Rectal smooth muscle tissue (tissue), 1 donor: ENCODE measurements at regions not wholly inside any gene's neighbourhood (a gene's known extent, or its start where the extent isn't known, plus 50 kb on each side); places are given as distances from the start of the nearest gene placed in this dataset.

Source experiments
- H3K27ac ChIP-seq: one replicate; pipeline ENCODE4 v1.7.0; 2013; ENCODE audit warnings: low read depth, low read length, inconsistent platforms
- H3K27me3 ChIP-seq: one replicate; pipeline ENCODE4 v1.7.0; 2013; ENCODE audit warnings: low read length; ENCODE audit not compliant: control insufficient read depth, insufficient read depth
- H3K36me3 ChIP-seq: one replicate; pipeline ENCODE4 v1.7.0; 2013; ENCODE audit warnings: low read length; ENCODE audit not compliant: control insufficient read depth, insufficient read depth
- H3K4me1 ChIP-seq: one replicate; pipeline ENCODE4 v1.7.0; 2013; ENCODE audit warnings: low read length; ENCODE audit not compliant: control insufficient read depth, insufficient read depth
- H3K4me3 ChIP-seq: one replicate; pipeline ENCODE4 v1.7.0; 2013; ENCODE audit warnings: low read length
- H3K9ac ChIP-seq: one replicate; pipeline ENCODE4 v1.7.0; 2013; ENCODE audit warnings: low read length

GRCh38 chr18:34280000-34280399 is 55.3 kb upstream of the NOL4 start:
- no peaks in the 10 kb centered on the region for H3K27me3 ChIP-seq
- H3K36me3 ChIP-seq: no peaks in the 10 kb centered on the region

GRCh38 chr18:34280653-34281052 is 55.9 kb upstream of the NOL4 start:
- H3K27me3 ChIP-seq: no peaks in the 10 kb centered on the region
- H3K4me1 ChIP-seq: no peaks in the 10 kb centered on the region

More at GRCh38 chr18:34280000-34280399, 55.3 kb upstream of the NOL4 start:
- H3K4me3 ChIP-seq: no peak overlapping the region
- no peak overlapping the region for H3K27ac ChIP-seq
- no peaks in the 10 kb centered on the region for H3K4me1 ChIP-seq
- H3K9ac ChIP-seq: no peak overlapping the region

GRCh38 chr18:34281290-34281689 is 56.6 kb upstream of the NOL4 start:
- H3K27ac ChIP-seq: no peak overlapping the region
- H3K36me3 ChIP-seq: no peaks in the 10 kb centered on the region
- H3K27me3 ChIP-seq: no peaks in the 10 kb centered on the region
- H3K4me1 ChIP-seq: no peaks in the 10 kb centered on the region
- no peak overlapping the region for H3K9ac ChIP-seq
- no peak overlapping the region for H3K4me3 ChIP-seq

More at GRCh38 chr18:34280653-34281052, 55.9 kb upstream of the NOL4 start:
- H3K9ac ChIP-seq: no peak overlapping the region
- H3K27ac ChIP-seq: no peak overlapping the region
- no peaks in the 10 kb centered on the region for H3K36me3 ChIP-seq
- H3K4me3 ChIP-seq: no peak overlapping the region

- no peaks in the 10 kb centered on the region for H3K27me3 ChIP-seq
These were observed 57.0 kb upstream of the NOL4 start for GRCh38 chr18:34281722-34282121.

GRCh38 chr18:34283506-34283905 is 58.8 kb upstream of the NOL4 start:
- Histone ChIP-seq H3K9ac (no peak overlapping the region), H3K4me1 (no peaks in the 10 kb centered on the region), H3K36me3 (no peaks in the 10 kb centered on the region), H3K4me3 (no peak overlapping the region), H3K27ac (no peak overlapping the region), H3K27me3 (no peaks in the 10 kb centered on the region)

More at GRCh38 chr18:34281722-34282121, 57.0 kb upstream of the NOL4 start:
- no peak overlapping the region for H3K27ac ChIP-seq
- H3K4me3 ChIP-seq: no peak overlapping the region
- H3K4me1 ChIP-seq: no peaks in the 10 kb centered on the region
- no peak overlapping the region for H3K9ac ChIP-seq
- H3K36me3 ChIP-seq: no peaks in the 10 kb centered on the region

- Histone ChIP-seq H3K9ac (no peak overlapping the region), H3K27ac (no peak overlapping the region), H3K36me3 (no peaks in the 10 kb centered on the region), H3K27me3 (no peaks in the 10 kb centered on the region), H3K4me1 (no peaks in the 10 kb centered on the region), H3K4me3 (no peak overlapping the region)
These were observed 63.1 kb upstream of the NOL4 start for GRCh38 chr18:34287825-34288224.

GRCh38 chr18:34292594-34292993 is 67.9 kb upstream of the NOL4 start:
- no peaks in the 10 kb centered on the region for H3K27me3 ChIP-seq
- no peak overlapping the region for H3K4me3 ChIP-seq
- no peaks in the 10 kb centered on the region for H3K36me3 ChIP-seq
- no peak overlapping the region for H3K27ac ChIP-seq
- no peaks in the 10 kb centered on the region for H3K4me1 ChIP-seq
- no peak overlapping the region for H3K9ac ChIP-seq

- Histone ChIP-seq H3K36me3 (no peaks in the 10 kb centered on the region), H3K4me1 (no peaks in the 10 kb centered on the region), H3K27me3 (no peaks in the 10 kb centered on the region), H3K9ac (no peak overlapping the region), H3K4me3 (no peak overlapping the region), H3K27ac (no peak overlapping the region)
These were observed 72.6 kb upstream of the NOL4 start for GRCh38 chr18:34297287-34297686.

GRCh38 chr18:34299828-34300227 is 75.1 kb upstream of the NOL4 start:
- Histone ChIP-seq H3K4me3 (no peak overlapping the region), H3K4me1 (no peaks in the 10 kb centered on the region), H3K27ac (no peak overlapping the region), H3K9ac (no peak overlapping the region), H3K27me3 (no peaks in the 10 kb centered on the region), H3K36me3 (no peaks in the 10 kb centered on the region)

- Histone ChIP-seq H3K36me3 (no peaks in the 10 kb centered on the region), H3K27me3 (no peaks in the 10 kb centered on the region), H3K4me3 (no peak overlapping the region), H3K9ac (no peak overlapping the region), H3K27ac (no peak overlapping the region), H3K4me1 (no peaks in the 10 kb centered on the region)
These were observed 86.8 kb upstream of the NOL4 start for GRCh38 chr18:34311468-34311867.

GRCh38 chr18:34314847-34315246 is 90.1 kb upstream of the NOL4 start:
- no peaks in the 10 kb centered on the region for H3K36me3 ChIP-seq
- no peaks in the 10 kb centered on the region for H3K4me1 ChIP-seq
- H3K27me3 ChIP-seq: no peaks in the 10 kb centered on the region
- H3K4me3 ChIP-seq: no peak overlapping the region
- no peak overlapping the region for H3K9ac ChIP-seq
- no peak overlapping the region for H3K27ac ChIP-seq

- no peaks in the 10 kb centered on the region for H3K27me3 ChIP-seq
- no peaks in the 10 kb centered on the region for H3K36me3 ChIP-seq
- no peaks in the 10 kb centered on the region for H3K4me1 ChIP-seq
- no peak overlapping the region for H3K4me3 ChIP-seq
- no peak overlapping the region for H3K27ac ChIP-seq
- H3K9ac ChIP-seq: no peak overlapping the region
These were observed 91.1 kb upstream of the NOL4 start for GRCh38 chr18:34315591-34316352.

GRCh38 chr18:34320267-34320666 is 95.6 kb upstream of the NOL4 start:
- H3K4me1 ChIP-seq: no peaks in the 10 kb centered on the region
- H3K36me3 ChIP-seq: no peaks in the 10 kb centered on the region
- no peaks in the 10 kb centered on the region for H3K27me3 ChIP-seq
- H3K9ac ChIP-seq: no peak overlapping the region
- H3K4me3 ChIP-seq: no peak overlapping the region
- H3K27ac ChIP-seq: no peak overlapping the region
